Transverse colon (tissue), 4 donors: ENCODE measurements at regions not wholly inside any gene's neighbourhood (a gene's known extent, or its start where the extent isn't known, plus 50 kb on each side); places are given as distances from the start of the nearest gene placed in this dataset.

Experiments used
- POLR2A ChIP-seq: fragments of 450-650 bp; IDR thresholded peaks from one replicate; pipeline ENCODE4 v1.6.1; 2016; ENCODE audit warnings: antibody characterized with exemption, mild to moderate bottlenecking, moderate library complexity
- POLR2AphosphoS5 ChIP-seq, 3 donors: sonication (generic); formaldehyde crosslinking; IDR thresholded peaks; one replicate each; pipeline ENCODE4 v1.6.1; 2016; ENCODE audit warnings: antibody characterized with exemption in 3 of 3
- TF ChIP-seq, protein P1 (sequence below), 5 experiments: fragments of 200-600 bp in 3 of 5; fragments of 450-650 bp in 2 of 5; sonication (generic) in 3 of 5; IDR thresholded peaks; 1 replicate in 2 of 5; 2 replicates in 3 of 5; pipeline ENCODE4 v1.5.1; 2016 to 2017; ENCODE audit warnings: antibody characterized with exemption in 5 of 5, inconsistent platforms in 3 of 5, mild to moderate bottlenecking in 2 of 5, moderate library complexity in 1 of 5

DNA sequence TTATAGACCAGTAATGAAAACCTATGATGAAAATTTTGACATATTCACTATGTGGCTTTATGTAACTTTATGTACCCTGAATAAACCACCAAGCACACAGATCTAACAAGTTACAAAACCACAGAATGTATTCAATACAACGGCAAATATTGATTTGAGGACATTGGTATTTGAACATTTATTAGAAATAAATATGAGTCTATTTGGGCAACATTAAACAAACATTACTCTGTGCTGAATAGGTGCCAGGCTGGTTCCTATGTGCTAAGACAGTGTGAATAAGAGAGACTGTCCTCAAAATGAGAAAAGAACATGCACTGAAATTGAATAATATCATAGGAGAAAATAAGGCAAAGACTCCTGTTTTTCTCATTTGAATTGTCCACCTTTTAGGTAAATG is 1341.2 kb downstream of the PLA2G4A start:
- TF ChIP-seq, protein P1, sequence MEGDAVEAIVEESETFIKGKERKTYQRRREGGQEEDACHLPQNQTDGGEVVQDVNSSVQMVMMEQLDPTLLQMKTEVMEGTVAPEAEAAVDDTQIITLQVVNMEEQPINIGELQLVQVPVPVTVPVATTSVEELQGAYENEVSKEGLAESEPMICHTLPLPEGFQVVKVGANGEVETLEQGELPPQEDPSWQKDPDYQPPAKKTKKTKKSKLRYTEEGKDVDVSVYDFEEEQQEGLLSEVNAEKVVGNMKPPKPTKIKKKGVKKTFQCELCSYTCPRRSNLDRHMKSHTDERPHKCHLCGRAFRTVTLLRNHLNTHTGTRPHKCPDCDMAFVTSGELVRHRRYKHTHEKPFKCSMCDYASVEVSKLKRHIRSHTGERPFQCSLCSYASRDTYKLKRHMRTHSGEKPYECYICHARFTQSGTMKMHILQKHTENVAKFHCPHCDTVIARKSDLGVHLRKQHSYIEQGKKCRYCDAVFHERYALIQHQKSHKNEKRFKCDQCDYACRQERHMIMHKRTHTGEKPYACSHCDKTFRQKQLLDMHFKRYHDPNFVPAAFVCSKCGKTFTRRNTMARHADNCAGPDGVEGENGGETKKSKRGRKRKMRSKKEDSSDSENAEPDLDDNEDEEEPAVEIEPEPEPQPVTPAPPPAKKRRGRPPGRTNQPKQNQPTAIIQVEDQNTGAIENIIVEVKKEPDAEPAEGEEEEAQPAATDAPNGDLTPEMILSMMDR (IDR thresholded peaks at IDR 0.05): no peak
- TF ChIP-seq POLR2AphosphoS5 (IDR thresholded peaks at IDR 0.05): no peak
- TF ChIP-seq POLR2A: no peak
